ENCODE measurements at regions not wholly inside any gene's neighbourhood (a gene's known extent, or its start where the extent isn't known, plus 50 kb on each side); places are given as distances from the start of the nearest gene placed in this dataset.

DNA sequence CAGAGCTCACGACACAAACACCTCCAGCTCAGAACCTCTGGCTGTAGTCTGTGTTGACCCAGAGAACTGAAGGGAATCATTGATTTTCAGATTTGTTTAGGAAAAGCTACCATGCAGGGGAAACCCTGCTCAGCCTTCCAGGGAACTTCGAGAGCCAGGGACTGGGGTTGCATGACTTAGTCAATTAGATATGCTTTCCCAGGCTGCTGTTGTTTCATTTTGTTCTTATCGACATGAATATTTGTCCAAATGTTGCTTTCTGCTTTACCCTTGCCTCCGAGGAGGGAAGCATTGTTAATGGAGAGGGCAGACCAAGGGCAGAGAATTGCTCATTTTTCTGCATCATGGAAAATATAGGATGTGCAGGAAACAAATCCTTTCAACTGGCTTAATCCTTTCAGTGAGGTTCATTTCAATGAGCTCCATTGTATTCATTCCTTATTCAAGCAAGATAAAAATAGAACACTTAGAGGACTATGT is 82.5 kb downstream of the KLF5 start:
- TF ChIP-seq POLR2A (IDR thresholded peaks at IDR 0.05; ENCODE audit: low read depth) (no peak), POLR2AphosphoS5 (IDR thresholded peaks at IDR 0.05) (no peak), EP300 (IDR thresholded peaks at IDR 0.05) (no peak)
- TF ChIP-seq, protein P1, sequence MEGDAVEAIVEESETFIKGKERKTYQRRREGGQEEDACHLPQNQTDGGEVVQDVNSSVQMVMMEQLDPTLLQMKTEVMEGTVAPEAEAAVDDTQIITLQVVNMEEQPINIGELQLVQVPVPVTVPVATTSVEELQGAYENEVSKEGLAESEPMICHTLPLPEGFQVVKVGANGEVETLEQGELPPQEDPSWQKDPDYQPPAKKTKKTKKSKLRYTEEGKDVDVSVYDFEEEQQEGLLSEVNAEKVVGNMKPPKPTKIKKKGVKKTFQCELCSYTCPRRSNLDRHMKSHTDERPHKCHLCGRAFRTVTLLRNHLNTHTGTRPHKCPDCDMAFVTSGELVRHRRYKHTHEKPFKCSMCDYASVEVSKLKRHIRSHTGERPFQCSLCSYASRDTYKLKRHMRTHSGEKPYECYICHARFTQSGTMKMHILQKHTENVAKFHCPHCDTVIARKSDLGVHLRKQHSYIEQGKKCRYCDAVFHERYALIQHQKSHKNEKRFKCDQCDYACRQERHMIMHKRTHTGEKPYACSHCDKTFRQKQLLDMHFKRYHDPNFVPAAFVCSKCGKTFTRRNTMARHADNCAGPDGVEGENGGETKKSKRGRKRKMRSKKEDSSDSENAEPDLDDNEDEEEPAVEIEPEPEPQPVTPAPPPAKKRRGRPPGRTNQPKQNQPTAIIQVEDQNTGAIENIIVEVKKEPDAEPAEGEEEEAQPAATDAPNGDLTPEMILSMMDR (IDR thresholded peaks at IDR 0.05), result no peak

Data from esophagus muscularis mucosa (tissue), 4 donors.